HG03378 (cell line): ENCODE measurements at regions not wholly inside any gene's neighbourhood (a gene's known extent, or its start where the extent isn't known, plus 50 kb on each side); places are given as distances from the start of the nearest gene placed in this dataset.
"Not testable (repeated sequence)": the region's sequence is repeated elsewhere in the genome, so short reads cannot be mapped to it uniquely, and the experiment has no call there.

Experiments used
- ATAC-seq: cut with Tn5 transposase; IDR thresholded peaks from one replicate; pipeline ENCODE4 v1.9.1; 2021; ENCODE audit warnings: mild to moderate bottlenecking, moderate library complexity; ENCODE audit not compliant: unreplicated experiment

DNA sequence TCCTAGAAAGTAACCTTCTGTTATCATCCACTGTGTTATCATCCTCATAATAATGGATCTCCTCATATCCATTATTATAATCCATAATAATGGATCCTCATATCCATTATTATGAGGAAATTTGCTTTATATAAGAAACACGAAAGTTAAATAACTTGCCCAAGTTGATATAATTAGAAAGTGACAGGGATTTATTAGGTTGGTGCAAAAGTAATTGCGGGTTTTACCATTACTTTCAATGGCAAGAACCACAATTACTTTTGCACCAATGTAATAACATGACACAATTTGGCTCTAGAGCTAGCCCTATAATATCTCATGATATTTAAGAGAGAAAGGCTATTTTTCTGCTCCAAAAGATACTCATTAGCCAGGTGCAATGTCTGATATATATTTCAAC is 275.7 kb upstream of the STXBP5 start:
- ATAC-seq = no peak

DNA sequence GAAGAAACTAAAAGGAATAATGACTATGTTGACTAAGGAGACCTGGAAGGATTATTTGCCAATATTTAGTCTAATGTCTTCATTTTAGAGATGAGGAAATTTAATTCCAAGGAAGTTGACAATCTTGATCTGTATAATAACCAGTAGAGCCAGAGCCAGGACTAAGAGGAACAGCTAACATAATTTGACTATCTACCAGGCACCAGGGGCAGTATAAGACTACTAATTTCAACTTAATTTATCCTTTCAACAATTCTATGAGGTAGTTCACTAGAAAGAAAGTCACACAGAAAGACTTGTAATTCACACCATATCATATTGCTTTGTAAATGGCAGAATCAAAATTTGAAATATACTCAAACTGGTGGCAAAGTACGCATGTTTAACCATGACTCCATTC is 273.0 kb upstream of the STXBP5 start:
- ATAC-seq = no peak

DNA sequence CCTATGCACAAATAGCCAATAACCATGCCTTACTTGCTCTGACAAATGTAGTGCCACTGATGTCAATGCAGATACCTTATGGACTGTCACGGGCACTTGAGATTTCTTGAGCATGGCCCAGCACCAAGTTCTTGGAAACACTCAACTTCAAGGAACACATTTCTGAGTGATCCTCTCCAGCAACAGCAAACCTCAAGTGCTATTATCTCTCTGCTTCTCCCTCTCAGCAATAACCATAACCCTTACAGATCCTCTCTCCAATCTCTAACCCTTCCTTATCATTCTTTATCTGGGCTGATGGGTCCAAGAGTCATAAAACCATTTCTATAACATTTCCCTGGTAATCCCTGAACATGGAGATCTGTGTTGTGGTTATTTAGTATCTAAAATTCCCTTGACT is 266.9 kb upstream of the STXBP5 start:
- no peak for ATAC-seq

DNA sequence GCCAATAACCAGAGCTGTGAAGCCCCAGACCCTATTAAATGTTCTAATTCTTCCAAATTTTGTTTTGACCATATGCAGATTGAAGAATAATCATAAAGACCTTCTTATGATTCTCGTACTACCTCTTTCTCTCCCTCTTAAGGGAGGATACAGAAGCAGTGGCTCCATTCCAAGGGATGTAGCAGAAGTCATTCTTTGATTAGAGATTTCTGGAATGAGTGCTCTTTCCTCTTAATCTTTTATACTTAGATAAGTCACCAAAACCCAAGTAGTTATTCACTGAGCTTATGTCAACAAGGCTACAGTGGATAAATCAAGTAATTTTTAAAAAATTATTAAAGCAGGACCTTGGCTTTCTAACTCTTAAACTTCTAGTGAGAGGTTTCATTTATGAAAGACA is 266.0 kb upstream of the STXBP5 start:
- no peak for ATAC-seq

DNA sequence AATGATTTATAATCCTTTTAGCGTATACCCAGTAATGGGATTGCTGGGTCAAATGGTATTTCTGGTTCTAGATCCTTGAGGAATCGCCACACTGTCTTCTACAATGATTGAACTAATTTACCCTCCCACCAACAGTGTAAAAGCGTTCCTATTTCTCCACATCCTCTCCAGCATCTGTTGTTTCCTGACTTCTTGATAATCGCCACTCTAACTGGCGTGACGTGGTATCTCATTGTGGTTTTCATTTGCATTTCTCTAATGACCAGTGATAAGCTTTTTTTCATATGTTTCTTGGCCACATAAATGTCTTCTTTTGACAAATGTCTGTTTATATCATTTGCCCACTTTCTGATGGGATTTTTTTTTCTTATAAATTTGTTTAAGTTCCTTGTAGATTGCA is 264.8 kb upstream of the STXBP5 start:
- ATAC-seq = not testable (repeated sequence)

DNA sequence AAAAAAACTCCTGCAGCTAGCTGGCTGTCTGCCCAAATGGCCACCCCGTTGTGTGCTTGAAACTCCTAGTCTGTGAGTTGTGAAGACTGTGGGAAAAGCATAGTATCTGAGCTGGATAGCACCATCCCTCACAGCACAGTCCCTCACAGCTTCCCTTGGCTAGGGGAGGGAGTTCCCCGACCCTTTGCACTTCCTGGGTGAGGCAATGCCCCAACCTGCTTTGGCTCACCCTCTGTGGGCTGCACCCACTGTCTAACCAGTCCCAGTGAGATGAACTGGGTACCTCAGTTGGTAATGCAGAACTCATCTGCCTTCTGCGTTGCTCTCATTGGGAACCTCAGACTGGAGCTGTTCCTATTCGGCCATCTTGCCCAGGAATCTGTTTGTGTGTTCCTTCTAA is 260.6 kb upstream of the STXBP5 start:
- no peak for ATAC-seq

DNA sequence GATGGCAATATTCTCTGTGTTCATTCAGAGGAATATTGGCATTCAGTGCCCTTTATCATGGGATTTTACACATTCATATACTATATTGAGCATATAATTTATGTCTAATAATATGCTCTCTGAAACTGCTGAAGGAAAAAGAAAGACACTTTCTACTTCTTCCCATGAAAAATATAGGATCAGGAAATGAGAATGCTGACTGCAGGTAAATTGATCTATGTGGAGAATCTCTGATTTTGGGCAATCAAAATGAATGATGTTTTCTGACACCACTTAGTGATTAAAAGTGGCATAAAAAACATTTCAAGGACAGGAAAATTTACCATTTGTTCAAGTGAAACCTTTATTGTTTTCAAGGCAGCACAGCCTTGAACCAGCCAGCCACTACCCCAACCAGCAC is 260.1 kb upstream of the STXBP5 start:
- ATAC-seq = no peak

DNA sequence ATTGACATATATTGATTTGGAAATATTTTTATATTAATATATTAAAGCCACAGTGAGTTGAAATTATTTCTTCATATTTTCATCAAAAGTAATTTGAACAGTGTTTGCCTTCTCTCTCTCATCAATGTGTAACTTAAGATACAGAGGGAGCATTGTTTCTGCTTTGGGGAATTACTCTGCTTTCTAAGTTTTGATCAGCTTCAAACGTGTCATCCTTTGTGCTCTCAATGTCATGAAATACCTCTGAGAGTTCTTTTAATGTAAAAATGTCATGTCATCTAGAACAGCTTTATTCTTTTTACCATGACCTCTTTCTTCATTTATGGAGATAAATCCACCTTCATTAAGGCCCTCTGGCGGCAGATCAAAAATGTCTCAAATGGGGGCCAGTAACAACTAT is 259.4 kb upstream of the STXBP5 start:
- no peak for ATAC-seq

DNA sequence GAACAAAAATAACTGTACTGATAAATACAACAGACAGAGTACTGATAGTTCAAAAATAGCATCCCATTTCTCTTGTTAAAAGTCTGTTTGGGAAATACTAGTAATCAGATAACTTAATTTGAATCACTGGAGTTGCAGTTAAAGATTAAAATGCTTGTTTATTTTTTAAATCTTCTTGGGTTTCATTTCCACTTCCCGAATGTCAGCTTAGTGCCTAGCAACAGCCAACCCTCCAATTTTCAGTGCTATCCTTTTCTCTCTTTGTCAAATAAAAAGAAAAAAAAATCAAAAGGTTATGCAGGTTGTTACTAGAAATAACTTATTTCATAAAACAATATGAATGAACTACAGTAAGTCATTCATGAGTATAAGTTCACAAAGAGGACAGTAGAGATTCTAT is 257.7 kb upstream of the STXBP5 start:
- no peak for ATAC-seq

DNA sequence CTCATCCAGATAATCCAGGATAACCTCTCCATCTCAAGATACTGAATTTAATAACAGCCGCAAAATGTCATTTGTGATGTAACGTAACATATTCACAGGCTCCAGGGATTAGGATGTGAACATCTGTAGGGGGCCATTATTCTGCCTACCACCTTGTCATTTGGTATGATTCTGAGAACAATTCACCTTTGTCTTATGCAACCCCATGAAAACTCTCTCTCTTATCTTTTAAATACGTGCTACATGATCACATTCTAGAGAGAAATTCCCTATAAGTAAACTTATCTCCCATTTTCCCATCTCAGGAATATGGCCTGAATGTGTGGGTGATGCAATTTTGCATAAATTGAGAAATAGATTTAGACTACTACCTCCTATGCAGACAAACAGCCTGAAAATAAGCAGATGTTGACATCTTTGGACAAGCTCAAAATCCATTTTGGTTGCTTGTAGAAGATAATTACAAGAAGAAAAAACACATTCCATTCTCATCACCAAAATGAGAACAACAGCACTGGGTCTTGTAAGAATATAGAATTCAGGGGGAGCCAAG is 255.4 kb upstream of the STXBP5 start:
- ATAC-seq = no peak

DNA sequence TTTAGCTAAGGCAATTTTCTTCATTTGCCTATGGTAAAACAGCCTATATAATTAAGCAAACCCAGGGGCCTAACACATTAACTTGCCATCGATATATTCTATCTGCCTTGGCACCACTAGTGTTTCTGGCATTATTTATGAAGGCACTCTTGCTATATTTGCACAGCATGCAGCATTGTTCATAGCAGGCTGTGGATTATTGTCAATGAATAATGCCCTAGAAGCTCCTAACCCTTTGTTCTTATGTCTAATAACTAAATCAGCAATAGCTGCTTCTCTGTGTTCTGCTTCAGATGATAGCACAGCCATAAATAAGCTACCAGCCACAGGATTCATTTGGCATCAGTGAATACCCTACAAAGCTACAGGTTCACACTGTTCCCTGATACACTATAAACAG is 254.8 kb upstream of the STXBP5 start:
- no peak for ATAC-seq

DNA sequence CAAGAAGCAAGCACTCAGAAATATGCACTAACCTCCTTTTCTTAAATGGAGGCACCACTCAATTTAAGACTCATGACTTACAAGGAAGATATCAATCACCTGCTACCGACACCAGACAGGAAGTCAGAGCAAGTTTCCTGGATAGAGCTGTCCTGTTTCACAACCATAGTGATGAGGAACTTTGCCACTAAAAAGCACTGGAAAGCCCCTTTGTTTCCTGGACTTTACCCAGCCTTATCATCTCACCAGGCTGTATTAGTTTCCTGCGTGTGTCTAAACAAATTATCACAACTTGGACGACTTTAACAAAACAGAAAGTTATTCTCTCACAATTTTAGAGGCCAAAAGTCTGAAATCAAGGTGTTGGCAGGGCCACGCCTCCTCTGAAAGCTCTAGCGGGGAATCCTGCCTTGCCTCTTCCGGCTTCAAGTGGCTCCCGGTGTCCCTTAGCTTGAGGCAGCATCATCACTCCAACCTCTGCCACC is 253.8 kb upstream of the STXBP5 start:
- peak; percentile 56 for ATAC-seq

DNA sequence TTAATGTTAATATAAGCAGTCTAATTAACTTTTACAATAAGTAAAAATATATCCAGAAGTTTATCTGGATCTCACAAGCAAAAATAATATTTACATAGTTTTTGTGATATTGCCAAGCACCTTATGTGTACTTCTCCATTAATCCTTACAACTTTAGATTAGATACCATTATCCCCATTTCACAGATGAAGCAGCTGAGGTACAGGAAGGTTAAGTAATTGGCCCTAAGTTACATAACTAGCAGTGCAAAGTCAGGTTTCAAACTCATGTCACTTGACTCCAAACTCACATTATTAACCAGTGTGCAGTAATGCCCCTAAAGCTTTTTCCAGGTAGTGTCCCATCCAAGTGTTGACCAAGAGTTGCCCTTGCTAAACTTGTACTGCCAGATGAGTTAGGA is 248.6 kb upstream of the STXBP5 start:
- ATAC-seq = no peak

DNA sequence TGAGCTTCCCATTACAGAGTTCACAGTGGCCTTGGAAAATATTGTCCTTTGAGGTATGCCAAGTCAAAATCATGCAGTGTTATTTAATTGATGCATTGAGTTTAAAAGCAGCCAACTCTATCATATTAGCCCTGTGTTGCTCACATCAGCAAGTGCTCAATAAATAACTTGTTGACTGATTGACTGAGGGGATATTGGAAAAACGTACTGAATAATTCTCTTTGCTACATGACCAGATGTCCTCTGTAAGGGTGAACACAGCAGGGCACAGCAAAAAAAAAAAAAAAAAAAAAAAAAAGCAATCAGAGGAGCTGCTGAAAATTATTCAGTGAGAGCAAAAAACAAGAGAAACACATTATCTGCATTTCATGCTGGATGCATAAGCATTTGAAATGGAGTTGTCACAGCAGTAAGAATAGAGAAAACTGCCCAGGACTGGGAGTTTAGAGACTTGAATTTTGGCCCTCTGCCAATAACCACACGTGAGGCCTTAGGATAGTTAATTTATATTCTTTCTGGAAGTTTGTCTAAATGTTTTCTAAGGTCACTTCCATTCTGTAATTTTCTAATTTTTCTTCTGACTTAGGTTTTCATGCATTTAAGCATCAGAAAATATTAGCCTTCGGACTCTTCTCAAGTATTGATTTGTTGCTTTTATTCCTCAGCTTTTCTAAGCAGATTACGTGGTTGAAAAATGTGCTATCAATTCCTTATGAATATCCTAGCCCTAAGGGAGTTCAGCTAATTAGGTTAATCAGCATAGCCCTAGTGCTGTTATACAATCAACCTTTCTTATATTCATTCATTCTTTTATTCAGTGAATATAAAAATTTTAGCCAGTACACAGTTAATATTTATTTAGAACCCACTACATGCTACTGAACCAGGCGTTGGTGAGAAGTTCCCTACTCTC is 246.8 kb upstream of the STXBP5 start:
- no peak for ATAC-seq

DNA sequence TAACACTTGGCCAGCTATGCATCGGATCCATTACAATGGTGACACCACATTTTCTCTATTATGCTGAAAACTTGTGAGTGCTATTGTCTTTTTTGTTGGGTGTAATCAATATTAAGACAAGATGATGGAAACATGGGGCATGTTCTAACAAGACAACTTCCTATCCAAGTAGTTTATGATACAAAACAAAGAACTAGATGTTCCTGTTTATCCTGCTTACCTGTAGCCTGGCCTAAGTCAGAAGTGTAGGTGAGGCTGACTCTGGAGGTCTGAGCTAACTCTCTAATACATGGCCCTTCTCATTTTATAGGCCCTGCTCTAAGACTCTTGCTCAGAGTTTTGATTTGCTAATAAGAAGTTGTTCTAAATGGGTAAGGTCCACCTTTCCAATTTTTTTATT is 242.4 kb upstream of the STXBP5 start:
- ATAC-seq = no peak

DNA sequence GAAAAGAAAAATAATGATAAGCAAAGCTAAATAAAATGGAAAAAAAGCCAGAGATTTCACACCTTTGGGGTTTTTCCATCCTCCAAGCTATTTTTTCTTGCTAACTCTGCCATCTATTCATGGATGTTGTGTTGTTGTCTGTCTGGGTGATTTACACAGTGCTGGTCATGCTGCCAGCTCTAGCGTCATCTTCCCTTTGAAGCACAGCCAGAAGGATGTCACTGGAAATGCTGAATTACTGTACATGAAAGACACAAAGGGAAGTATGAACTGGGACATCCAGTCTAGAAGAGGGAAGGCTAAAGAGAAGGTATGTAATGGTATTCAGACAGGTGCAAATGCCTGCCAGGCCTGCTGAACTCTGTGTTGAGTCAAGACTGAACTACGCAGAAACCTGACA is 241.9 kb upstream of the STXBP5 start:
- ATAC-seq = no peak

DNA sequence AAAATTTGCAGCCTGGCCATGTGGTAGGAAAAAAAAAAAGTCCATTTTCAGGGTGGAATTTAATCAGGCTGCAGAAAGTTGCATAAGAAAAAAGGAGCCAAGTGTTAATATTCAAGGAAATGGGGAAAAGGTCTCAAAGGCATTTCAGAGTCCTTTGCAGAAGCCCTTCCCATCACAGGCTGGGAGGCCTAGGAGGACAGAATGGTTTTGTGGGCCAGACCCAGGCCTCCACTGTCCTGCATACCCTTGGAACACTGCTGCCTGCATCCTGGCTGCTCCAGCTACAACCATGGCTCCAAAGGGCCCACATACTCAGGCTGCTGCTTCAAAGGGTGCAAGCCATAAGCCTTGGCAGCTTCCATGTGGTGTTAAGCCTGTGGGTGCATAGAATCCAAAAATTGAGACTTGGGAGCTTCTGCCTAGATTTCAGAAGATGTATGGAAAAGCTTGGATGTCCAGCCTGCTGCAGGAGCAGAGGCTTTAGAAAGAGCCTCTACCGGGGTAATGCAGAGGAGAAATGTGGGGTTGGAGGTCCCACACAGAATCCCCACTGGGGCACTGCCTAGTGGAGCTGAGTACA is 239.0 kb upstream of the STXBP5 start:
- ATAC-seq = no peak

DNA sequence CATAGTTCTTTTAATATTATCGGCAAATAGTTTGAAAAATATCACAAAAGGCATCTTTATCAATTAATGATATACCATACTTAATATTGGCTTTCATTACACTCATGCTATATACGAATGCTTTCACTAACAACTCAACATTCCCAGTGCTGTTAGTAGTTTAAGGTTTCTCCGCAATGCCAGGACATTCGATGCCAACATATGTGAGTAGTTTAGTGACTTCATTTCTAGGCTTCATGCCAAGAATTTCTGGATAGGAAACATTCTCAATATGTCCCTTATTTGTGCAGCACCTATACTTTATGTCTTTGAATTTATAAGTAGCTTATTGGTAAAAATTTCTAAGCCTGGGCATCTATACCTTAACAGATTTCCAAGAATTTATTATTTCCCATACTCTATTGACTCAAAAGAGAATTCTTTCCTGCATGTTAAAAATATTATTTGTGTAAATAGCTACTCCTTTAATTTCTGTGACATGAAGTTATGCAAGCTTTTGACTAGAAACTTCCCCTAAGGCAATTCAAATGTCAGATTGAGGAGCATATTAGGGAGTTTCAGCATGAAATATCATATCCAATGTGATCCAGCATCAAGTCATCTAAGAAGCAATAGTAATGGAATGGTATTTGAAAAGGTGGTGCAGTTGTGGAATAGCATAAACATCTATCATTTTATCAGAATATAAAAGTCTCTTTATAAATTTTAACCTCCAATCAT is 236.0 kb upstream of the STXBP5 start:
- ATAC-seq = no peak

DNA sequence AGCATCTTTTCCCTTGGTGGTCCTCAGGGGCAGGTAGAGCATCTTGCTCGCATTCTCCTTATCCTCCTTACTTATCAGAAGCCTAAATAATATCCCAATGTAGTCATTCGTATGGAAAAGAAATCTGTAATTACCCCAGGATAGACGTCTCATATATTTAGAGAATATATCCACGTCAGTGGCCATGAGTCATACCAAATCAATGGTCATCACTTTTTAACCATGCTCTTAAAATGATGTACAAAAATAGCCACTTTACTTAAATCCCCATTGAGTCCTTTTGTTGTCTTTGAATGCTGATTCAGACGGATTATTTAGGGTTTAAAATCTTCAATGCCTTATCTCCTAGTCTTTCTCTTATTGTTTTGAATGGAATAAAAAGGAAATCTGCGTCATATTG is 231.7 kb upstream of the STXBP5 start:
- no peak for ATAC-seq

DNA sequence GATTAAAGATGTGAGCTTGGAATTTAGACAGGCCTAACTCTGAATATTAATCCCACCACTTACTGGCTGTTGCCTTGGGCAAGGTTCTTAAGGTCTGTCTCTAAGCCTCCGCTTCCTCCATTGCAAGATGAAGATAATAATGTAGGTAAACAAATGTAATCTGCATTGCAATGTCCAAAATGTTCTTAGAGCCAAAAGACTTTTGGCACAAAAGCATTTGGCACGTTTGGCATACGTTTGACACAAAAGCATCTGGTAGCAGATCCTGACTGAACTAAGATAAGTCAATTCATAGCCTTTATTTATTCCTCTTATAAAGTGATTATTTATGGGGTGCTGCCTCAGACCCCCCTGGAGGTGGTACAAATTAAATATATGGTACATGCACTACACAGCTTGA is 229.9 kb upstream of the STXBP5 start:
- ATAC-seq = no peak

DNA sequence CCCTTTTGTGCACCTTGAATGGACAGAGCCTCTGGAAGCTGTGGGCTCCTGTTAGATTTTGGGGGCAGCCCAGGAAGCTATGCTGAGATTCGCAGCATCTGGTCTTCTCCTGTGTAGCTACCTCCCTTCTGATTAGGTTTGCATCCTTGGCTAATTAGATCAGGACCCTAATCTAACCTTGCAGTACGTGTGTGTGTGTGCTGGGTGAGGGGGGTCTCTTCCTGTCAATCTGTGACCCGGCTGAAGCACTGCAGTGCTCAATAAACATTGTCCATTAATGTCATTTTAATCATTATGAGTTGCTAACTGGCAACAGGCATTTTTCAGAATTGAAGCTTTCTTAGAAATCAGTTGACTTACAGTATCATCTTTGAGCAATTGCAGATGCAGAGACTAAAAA is 229.1 kb upstream of the STXBP5 start:
- no peak for ATAC-seq

DNA sequence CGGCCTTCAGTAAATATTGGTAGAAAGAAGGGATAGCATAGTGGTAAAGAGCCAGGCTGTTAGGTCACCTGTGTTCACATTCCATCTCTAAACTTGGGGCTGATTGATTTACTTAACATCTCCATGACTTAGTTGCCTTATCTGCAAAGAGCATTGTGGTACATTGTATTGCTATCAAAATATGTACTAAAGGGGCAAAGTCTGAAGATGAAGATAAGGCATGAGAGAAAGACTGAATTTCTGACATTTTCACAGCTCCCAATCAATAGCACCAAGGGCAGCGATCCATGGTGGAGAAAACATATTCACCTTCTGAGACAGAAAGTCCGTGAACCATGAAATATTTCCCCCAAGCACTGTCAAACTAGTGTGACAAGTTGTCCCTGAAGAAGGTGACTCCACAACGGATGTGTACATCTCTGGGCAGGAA is 223.3 kb upstream of the STXBP5 start:
- ATAC-seq = no peak
